ENCODE measurements at regions not wholly inside any gene's neighbourhood (a gene's known extent, or its start where the extent isn't known, plus 50 kb on each side); places are given as distances from the start of the nearest gene placed in this dataset.

DNA sequence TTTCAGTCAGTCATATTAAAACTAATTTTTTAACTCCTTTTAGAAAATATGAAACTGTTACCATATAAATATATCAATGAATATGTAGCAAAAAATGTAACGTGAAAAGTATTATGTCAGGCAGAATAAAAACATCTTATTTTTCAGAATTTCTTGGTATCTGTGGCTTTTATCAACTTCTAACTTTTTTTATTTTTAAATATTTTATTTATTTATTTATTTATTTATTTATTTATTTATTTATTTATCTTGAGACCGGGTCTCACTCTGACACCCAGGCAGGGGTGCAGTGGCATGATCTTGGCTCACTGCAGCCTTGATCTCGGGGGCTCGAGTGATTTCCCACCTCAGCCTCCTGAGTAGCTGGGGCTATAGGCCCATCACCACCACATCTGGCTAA is 87.6 kb downstream of the C21orf91 start:
- TF ChIP-seq EZH2phosphoT487 (IDR thresholded peaks at IDR 0.05; ENCODE audit: borderline replicate concordance) (no peak), CTCF (conservative IDR thresholded peaks at IDR 0.05; ENCODE audit: low read length) (no peak)
- no peaks in the 10 kb centered on the region for H3K9me3 ChIP-seq (ENCODE audit: insufficient read depth, low read depth, low read length)
- no peak overlapping the region for H2AFZ ChIP-seq (ENCODE audit: low read length)

GRCh38 chr21:17730782-17731181 is 88.4 kb downstream of the C21orf91 start:
- Histone ChIP-seq H3K9ac (ENCODE audit: low read depth, low read length, poor library complexity, severe bottlenecking) (no peak overlapping the region), H3K36me3 (ENCODE audit: insufficient read depth, low read length) (no peaks in the 10 kb centered on the region), H3K4me2 (ENCODE audit: low read depth, low read length, poor library complexity, severe bottlenecking) (no peak overlapping the region), H4K20me1 (ENCODE audit: insufficient read depth, low read length, poor library complexity, severe bottlenecking) (no peaks in the 10 kb centered on the region), H3K4me1 (ENCODE audit: insufficient read depth, low read length, poor library complexity, severe bottlenecking) (no peaks in the 10 kb centered on the region), H3K9me2 (replicated peaks; ENCODE audit: low read depth, low read length) (no peaks in the 10 kb centered on the region), H3K79me2 (ENCODE audit: insufficient read depth, low read length) (no peaks in the 10 kb centered on the region), H3K27me3 (ENCODE audit: insufficient read depth, low read length, poor library complexity, severe bottlenecking) (no peaks in the 10 kb centered on the region), H3K9me3 (ENCODE audit: insufficient read depth, low read depth, low read length) (no peaks in the 10 kb centered on the region), H3F3A (ENCODE audit: low read depth) (no peaks in the 10 kb centered on the region), H3K4me3 (ENCODE audit: low read length, poor library complexity, severe bottlenecking) (no peak overlapping the region), H2AFZ (ENCODE audit: low read length) (peak overlapping the region; percentile 55; the same call in 1 of the 2 replicates)
- TF ChIP-seq EZH2phosphoT487 (IDR thresholded peaks at IDR 0.05; ENCODE audit: borderline replicate concordance) = no peak
- no peak for TF ChIP-seq CTCF (conservative IDR thresholded peaks at IDR 0.05; ENCODE audit: low read length)

More for the DNA sequence above, 87.6 kb downstream of the C21orf91 start:
- Histone ChIP-seq H3K36me3 (ENCODE audit: insufficient read depth, low read length) (no peaks in the 10 kb centered on the region), H3K4me1 (ENCODE audit: insufficient read depth, low read length, poor library complexity, severe bottlenecking) (no peaks in the 10 kb centered on the region), H3K9me2 (replicated peaks; ENCODE audit: low read depth, low read length) (no peaks in the 10 kb centered on the region), H3K4me3 (ENCODE audit: low read length, poor library complexity, severe bottlenecking) (no peak overlapping the region), H3K4me2 (ENCODE audit: low read depth, low read length, poor library complexity, severe bottlenecking) (no peak overlapping the region), H4K20me1 (ENCODE audit: insufficient read depth, low read length, poor library complexity, severe bottlenecking) (no peaks in the 10 kb centered on the region), H3K27me3 (ENCODE audit: insufficient read depth, low read length, poor library complexity, severe bottlenecking) (no peaks in the 10 kb centered on the region), H3F3A (ENCODE audit: low read depth) (no peaks in the 10 kb centered on the region), H3K79me2 (ENCODE audit: insufficient read depth, low read length) (no peaks in the 10 kb centered on the region), H3K9ac (ENCODE audit: low read depth, low read length, poor library complexity, severe bottlenecking) (no peak overlapping the region)

GRCh38 chr21:17729455-17729854 is 89.7 kb downstream of the C21orf91 start:
- Histone ChIP-seq H3K9me2 (replicated peaks; ENCODE audit: low read depth, low read length) (no peaks in the 10 kb centered on the region), H3K79me2 (ENCODE audit: insufficient read depth, low read length) (no peaks in the 10 kb centered on the region), H2AFZ (ENCODE audit: low read length) (no peak overlapping the region), H3K36me3 (ENCODE audit: insufficient read depth, low read length) (no peaks in the 10 kb centered on the region), H3F3A (ENCODE audit: low read depth) (no peaks in the 10 kb centered on the region), H3K4me1 (ENCODE audit: insufficient read depth, low read length, poor library complexity, severe bottlenecking) (no peaks in the 10 kb centered on the region), H3K4me2 (ENCODE audit: low read depth, low read length, poor library complexity, severe bottlenecking) (no peak overlapping the region), H3K9me3 (ENCODE audit: insufficient read depth, low read depth, low read length) (no peaks in the 10 kb centered on the region), H3K4me3 (ENCODE audit: low read length, poor library complexity, severe bottlenecking) (no peak overlapping the region), H3K9ac (ENCODE audit: low read depth, low read length, poor library complexity, severe bottlenecking) (no peak overlapping the region), H4K20me1 (ENCODE audit: insufficient read depth, low read length, poor library complexity, severe bottlenecking) (no peaks in the 10 kb centered on the region), H3K27me3 (ENCODE audit: insufficient read depth, low read length, poor library complexity, severe bottlenecking) (no peaks in the 10 kb centered on the region)
- TF ChIP-seq CTCF (conservative IDR thresholded peaks at IDR 0.05; ENCODE audit: low read length) (no peak), EZH2phosphoT487 (IDR thresholded peaks at IDR 0.05; ENCODE audit: borderline replicate concordance) (no peak)
